T-helper 1 cell treated with Interleukin-12 subunit alpha and Interleukin-12 subunit beta and Interleukin-4 antibody, amounts not matched to agents 30 ng/mL and 1 ng/mL, for 36 hours (primary cell): ENCODE measurements at regions not wholly inside any gene's neighbourhood (a gene's known extent, or its start where the extent isn't known, plus 50 kb on each side); places are given as distances from the start of the nearest gene placed in this dataset.

ENCODE experiments used
- intact Hi-C: fragments of 100-400 bp; cut with micrococcal nuclease; formaldehyde crosslinking; loops from one replicate; pipeline ENCODE4 v1.15.1; 2024

DNA sequence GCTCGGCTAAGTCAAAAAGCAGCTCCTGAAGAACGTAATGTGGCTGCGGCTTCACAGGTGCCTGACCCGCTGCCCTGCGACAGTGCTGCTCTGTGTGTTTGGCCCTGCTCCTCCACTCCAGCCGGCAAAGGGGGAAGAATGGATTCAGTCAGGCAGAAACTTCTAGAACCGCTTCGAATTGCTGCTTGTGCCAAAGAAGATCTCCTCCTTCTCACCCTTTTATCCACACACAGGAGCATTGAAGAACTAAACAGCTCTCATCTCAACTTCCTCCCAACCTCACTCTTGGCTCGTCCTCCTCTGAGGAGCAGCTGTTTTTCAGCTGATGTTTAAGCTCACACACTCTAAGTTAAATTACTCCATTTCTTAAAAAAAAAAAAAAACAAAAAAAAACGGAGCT, 651.4 kb downstream of the INHBA start:
- intact Hi-C loops, result no loop called here

- intact Hi-C loops, result no loop called here
Measured at GRCh38 chr7:41051062-41051461, 651.8 kb downstream of the INHBA start.

DNA sequence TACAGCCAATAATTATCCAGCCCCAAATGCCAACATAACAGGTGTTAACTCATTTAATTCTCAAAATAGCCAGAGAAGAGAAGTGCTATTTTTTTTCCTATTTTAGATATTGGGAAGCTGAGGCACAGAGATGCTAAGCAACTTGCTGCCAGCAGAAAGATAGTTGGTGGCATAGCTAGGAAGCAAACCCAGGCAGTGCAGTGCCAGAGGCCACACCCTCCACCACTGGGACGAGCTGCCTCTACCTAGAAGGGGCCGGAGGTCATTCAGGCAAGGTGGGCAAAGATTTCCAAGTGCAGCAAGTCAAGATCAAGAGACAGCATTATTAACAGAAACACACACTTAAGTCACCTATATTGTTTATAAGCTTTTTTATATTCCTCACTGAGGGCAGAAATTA, 654.1 kb downstream of the INHBA start:
- intact Hi-C loops, result no loop called here

DNA sequence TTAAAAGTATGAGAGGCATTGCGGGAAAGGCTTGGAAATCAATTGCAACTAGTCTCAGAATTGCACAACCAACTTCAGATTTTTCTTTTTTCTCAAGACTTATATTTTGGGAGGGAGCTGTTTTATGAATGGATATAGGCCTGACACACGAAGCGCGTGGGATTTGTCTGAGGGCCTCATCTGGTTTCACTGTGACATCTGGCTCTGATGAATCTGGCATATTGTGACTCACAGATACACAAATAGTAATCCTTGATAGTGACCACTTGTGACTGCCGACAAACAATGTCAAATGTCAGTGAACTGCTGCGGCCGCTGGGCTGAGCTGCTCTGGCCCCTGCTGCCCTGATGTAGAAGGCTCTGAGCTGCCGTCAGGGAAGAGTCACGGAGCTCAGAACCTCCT, 655.1 kb downstream of the INHBA start:
- intact Hi-C loops, result no loop called here

DNA sequence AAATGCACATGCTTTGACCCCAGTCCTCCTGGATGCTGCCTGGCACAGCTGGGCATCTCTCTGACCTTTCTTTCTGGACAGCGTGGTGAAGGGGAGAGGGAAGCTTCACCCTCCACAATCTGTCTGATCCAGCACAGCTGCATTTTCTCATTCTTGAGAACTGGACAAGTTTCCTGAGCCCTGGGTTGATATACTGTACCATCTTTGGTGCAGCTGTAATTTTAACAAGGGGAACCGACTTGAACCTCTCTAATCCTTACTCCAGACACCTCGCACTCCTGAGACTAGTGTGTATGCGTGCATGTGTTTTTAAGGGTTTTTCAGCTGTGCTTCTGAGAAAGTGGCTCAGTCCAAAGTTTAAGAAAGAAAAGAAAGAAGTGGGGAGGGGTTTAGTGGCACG, 655.7 kb downstream of the INHBA start:
- intact Hi-C loops, result no loop called here

GRCh38 chr7:41046776-41047175, 656.1 kb downstream of the INHBA start:
- intact Hi-C loops, result no loop called here

DNA sequence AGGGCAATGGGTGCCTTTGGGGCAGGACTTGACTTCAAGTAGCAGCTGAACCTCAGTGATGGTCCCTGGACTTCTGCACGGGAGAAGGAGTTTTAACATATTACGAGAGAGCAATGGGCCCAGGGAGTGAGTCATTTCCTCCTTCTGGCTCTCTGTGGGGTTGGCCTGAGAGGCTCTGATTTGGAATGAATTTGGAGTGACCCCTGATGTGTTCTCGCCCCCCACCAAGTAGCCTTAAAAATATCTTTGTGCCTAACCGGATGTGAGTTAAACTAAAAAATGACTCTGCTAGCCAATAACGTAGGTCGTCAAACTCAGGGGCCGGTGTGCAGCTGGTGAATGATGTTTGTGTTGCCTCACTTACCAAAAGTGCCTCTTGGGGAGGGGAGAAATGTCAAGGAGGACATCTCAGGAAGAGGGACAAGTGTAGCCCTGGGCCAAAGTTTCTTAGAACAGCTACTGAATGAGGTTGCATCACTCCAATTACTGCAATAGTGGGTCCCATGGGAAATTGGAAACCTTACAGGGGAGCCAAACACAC, 656.6 kb downstream of the INHBA start:
- intact Hi-C loops, result no loop called here

DNA sequence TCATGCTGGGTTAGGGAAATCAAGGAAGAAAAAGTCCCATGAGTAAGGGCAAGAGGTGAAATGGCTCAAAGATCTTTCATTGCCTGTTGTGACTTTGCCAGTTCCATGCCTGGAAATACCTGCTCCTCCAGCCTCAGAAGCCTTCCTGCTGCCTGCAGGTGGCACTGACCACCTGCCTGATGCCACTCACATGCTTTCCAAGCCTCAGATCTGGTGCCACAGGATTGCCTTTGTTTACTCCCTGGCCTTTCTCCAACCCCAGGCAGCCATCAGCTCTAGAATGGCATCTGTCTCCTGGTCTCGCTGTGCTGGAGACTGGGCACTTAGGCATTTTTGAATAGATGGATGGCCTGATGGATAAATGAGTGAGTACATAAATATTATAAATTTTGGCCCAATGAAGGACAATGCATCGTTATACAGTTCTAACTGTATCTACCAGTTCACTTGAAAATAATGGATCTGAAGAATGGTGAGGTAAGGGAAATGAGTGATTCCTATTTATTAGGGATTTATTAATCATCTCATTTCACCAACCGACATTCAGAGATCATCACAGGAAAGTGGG, 657.2 kb downstream of the INHBA start:
- intact Hi-C loops, result no loop called here

DNA sequence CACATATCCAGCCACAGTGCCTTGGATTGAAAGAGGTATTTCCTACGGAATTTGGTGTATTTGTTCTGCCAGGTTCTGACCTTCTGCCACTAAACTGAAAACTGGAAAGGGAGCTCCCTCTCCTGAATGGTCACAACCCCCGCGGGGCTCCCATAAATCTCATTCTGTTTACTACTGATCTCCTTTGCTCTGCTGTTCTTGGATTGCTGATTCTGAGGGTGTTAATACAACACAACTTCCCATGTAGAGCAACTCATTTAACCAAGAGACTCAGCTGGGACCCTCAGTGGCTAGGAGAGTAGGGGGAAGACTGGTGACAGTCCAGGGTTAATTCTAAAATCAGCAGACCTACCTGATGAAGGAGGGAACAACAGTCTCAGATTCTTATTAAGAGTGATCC, 662.9 kb downstream of the INHBA start:
- intact Hi-C loops, result no loop called here

GRCh38 chr7:41039386-41039953, 663.4 kb downstream of the INHBA start:
- intact Hi-C loops, result no loop called here

- intact Hi-C loops, result no loop called here
Measured at GRCh38 chr7:41038211-41038610, 664.7 kb downstream of the INHBA start.

GRCh38 chr7:41037691-41038090, 665.2 kb downstream of the INHBA start:
- intact Hi-C loops, result no loop called here

GRCh38 chr7:41035794-41036193, 667.1 kb downstream of the INHBA start:
- intact Hi-C loops, result no loop called here

GRCh38 chr7:41033500-41033899, 669.4 kb downstream of the INHBA start:
- intact Hi-C loops, result no loop called here

DNA sequence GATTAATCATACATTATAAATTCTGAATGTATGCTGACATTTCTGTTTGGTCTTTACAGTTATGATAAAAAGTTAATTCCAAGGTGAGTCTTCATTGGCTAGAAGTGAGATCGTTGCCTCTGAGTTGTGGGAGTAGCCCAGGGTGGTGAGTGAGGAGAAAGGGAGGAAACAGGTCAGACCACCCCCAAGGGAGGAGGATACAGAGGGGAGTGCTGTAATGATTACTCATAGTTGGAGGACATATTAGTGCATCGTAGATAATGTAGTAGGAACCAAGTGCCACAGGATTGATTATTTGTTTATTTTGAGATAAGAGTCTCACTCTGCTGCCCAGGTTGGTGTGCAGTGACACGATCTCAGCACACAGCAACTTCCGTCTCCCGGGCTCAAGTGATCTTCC, 672.2 kb downstream of the INHBA start:
- intact Hi-C loops, result no loop called here

- intact Hi-C loops, result no loop called here
Measured at GRCh38 chr7:41029072-41029499, 673.8 kb downstream of the INHBA start.

- intact Hi-C loops, result no loop called here
Measured at GRCh38 chr7:41028580-41028979, 674.3 kb downstream of the INHBA start.

- intact Hi-C loops, result no loop called here
Measured at GRCh38 chr7:41027428-41028115, 675.3 kb downstream of the INHBA start.

GRCh38 chr7:41024126-41024525, 678.8 kb downstream of the INHBA start:
- intact Hi-C loops, result no loop called here

- intact Hi-C loops, result no loop called here
Measured at GRCh38 chr7:41020056-41020455, 682.8 kb downstream of the INHBA start.

DNA sequence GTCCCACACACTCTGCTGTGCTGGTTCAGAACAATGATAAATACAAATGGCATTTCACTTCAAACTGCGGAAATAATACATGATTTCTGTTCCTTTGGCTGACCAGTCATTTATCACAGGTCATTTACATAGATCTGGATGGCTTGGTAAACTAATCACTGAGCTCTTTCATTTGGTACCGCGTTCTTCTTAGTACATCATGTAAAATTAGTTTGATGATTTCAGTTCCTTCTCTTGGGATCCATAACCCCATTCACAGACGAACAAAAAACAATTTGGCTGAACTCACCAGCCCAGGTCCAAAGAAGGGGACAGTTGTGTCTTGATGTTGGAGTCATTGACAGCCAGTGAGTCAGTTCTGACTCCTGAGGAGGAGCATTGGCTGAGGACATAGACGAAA, 689.8 kb downstream of the INHBA start:
- intact Hi-C loops, result no loop called here

DNA sequence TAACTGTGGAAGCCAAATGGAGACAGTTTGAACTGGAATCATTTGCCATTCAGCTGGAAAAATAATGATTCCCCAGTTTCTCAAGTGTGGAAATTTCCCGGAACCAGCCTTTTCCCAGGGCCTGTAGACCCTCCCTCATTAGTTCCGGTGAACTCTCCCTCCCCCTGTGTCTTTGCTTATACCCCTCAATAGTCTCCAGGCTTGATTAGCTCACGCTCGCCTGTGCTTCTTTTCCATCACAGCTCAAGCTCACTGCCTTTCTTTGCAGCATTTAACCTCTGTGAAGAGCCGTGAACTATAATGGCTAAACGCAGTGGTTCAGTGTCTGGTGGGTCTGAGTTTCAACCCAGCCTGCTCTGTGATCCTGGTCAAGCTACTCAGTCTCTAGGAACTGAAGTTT, 690.8 kb downstream of the INHBA start:
- intact Hi-C loops, result no loop called here

DNA sequence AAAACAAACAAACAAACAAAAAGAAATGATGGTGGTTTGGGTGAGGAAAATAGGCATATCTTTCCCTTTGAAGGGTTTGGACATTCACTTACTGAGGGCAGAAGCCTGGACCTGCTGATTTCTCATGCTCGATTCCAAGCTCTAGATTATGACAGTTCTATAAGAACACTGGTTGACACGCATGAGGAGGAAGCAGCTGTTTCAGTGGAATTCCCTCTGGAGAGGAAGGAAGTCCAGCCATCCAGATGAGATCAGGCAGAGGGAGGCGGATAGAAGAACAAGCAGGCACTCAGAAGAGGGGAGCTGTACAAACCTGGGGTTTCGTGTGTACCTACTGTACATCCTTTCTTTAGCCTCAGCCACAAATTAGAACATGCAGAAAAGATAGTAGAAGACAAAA, 691.9 kb downstream of the INHBA start:
- intact Hi-C loops, result no loop called here
